ENCODE measurements at regions not wholly inside any gene's neighbourhood (a gene's known extent, or its start where the extent isn't known, plus 50 kb on each side); places are given as distances from the start of the nearest gene placed in this dataset.

- Histone ChIP-seq H3K36me3 (ENCODE audit: insufficient read depth, low read length) (no peaks in the 10 kb centered on the region), H3K4me3 (ENCODE audit: low read depth in 1 of 2, low read length in 2 of 2) (no peak overlapping the region), H2AFZ (ENCODE audit: low read depth, low read length) (no peak overlapping the region), H3K9me3 (ENCODE audit: insufficient read depth, low read length, severe bottlenecking) (no peaks in the 10 kb centered on the region), H3K27me3 (ENCODE audit: insufficient read depth, low read length, poor library complexity) (no peaks in the 10 kb centered on the region), H3K27ac (ENCODE audit: low read length) (no peak overlapping the region), H3K9ac (ENCODE audit: low read depth, low read length) (no peak overlapping the region), H4K20me1 (ENCODE audit: insufficient read depth, low read length) (no peaks in the 10 kb centered on the region), H3K4me1 (ENCODE audit: insufficient read depth, low read length) (no peaks in the 10 kb centered on the region), H3K4me2 (ENCODE audit: insufficient read depth, low read length) (no peak overlapping the region), H3K79me2 (ENCODE audit: insufficient read depth, low read length) (no peaks in the 10 kb centered on the region)
- ATAC-seq (ENCODE audit: insufficient read depth, low read depth): no peak
- no peak for DNase-seq
- no peak for TF ChIP-seq EZH2 (IDR thresholded peaks at IDR 0.05; ENCODE audit: borderline replicate concordance, low read depth, low read length, severe bottlenecking)
- TF ChIP-seq, protein P1, sequence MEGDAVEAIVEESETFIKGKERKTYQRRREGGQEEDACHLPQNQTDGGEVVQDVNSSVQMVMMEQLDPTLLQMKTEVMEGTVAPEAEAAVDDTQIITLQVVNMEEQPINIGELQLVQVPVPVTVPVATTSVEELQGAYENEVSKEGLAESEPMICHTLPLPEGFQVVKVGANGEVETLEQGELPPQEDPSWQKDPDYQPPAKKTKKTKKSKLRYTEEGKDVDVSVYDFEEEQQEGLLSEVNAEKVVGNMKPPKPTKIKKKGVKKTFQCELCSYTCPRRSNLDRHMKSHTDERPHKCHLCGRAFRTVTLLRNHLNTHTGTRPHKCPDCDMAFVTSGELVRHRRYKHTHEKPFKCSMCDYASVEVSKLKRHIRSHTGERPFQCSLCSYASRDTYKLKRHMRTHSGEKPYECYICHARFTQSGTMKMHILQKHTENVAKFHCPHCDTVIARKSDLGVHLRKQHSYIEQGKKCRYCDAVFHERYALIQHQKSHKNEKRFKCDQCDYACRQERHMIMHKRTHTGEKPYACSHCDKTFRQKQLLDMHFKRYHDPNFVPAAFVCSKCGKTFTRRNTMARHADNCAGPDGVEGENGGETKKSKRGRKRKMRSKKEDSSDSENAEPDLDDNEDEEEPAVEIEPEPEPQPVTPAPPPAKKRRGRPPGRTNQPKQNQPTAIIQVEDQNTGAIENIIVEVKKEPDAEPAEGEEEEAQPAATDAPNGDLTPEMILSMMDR (IDR thresholded peaks at IDR 0.05; ENCODE audit: borderline replicate concordance, extremely low read depth, low read length, poor library complexity, severe bottlenecking): no peak
Observed at GRCh38 chr3:102182162-102182561, 252.7 kb upstream of the ZPLD1 start.

GRCh38 chr3:102183186-102183585 lies 251.6 kb upstream of the ZPLD1 start:
- H3K36me3 ChIP-seq (ENCODE audit: insufficient read depth, low read length): no peaks in the 10 kb centered on the region
- H3K4me1 ChIP-seq (ENCODE audit: insufficient read depth, low read length): no peaks in the 10 kb centered on the region
- no peaks in the 10 kb centered on the region for H4K20me1 ChIP-seq (ENCODE audit: insufficient read depth, low read length)
- no peaks in the 10 kb centered on the region for H3K27me3 ChIP-seq (ENCODE audit: insufficient read depth, low read length, poor library complexity)
- H3K4me3 ChIP-seq (ENCODE audit: low read depth in 1 of 2, low read length in 2 of 2): no peak overlapping the region
- TF ChIP-seq, protein P1 (IDR thresholded peaks at IDR 0.05; ENCODE audit: borderline replicate concordance, extremely low read depth, low read length, poor library complexity, severe bottlenecking): no peak
- TF ChIP-seq EZH2 (IDR thresholded peaks at IDR 0.05; ENCODE audit: borderline replicate concordance, low read depth, low read length, severe bottlenecking): no peak
- H3K9ac ChIP-seq (ENCODE audit: low read depth, low read length): no peak overlapping the region
- H3K27ac ChIP-seq (ENCODE audit: low read length): no peak overlapping the region
- DNase-seq (no peak), ATAC-seq (ENCODE audit: insufficient read depth, low read depth) (no peak)
- H3K4me2 ChIP-seq (ENCODE audit: insufficient read depth, low read length): no peak overlapping the region
- H3K9me3 ChIP-seq (ENCODE audit: insufficient read depth, low read length, severe bottlenecking): no peaks in the 10 kb centered on the region
- no peaks in the 10 kb centered on the region for H3K79me2 ChIP-seq (ENCODE audit: insufficient read depth, low read length)
- H2AFZ ChIP-seq (ENCODE audit: low read depth, low read length): no peak overlapping the region

DNA sequence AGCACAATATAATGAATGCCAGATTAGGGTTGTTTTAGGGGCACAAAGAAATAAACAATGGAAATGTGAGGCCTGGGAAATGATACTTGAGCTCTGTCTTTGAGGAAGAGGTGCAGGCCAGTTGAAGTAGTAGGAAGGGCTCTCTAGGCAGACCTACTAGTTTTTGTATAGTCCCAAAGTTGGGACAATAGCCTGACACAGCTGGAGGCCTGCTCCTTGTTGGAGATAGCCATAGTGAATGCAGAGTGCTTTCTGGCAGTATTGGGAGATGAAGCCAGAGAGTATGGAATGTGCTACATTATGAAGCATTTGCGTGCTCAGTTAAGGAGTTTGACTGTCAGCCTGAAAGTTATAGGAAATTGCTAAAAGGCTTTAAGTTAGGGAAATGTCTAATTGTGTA lies 251.2 kb upstream of the ZPLD1 start:
- no peaks in the 10 kb centered on the region for H3K36me3 ChIP-seq (ENCODE audit: insufficient read depth, low read length)
- H3K4me1 ChIP-seq (ENCODE audit: insufficient read depth, low read length): no peaks in the 10 kb centered on the region
- H3K4me2 ChIP-seq (ENCODE audit: insufficient read depth, low read length): no peak overlapping the region
- ATAC-seq (ENCODE audit: insufficient read depth, low read depth) (no peak), DNase-seq (no peak)
- no peaks in the 10 kb centered on the region for H3K9me3 ChIP-seq (ENCODE audit: insufficient read depth, low read length, severe bottlenecking)
- no peak overlapping the region for H2AFZ ChIP-seq (ENCODE audit: low read depth, low read length)
- H3K9ac ChIP-seq (ENCODE audit: low read depth, low read length): no peak overlapping the region
- no peaks in the 10 kb centered on the region for H3K79me2 ChIP-seq (ENCODE audit: insufficient read depth, low read length)
- TF ChIP-seq, protein P1 (IDR thresholded peaks at IDR 0.05; ENCODE audit: borderline replicate concordance, extremely low read depth, low read length, poor library complexity, severe bottlenecking): no peak
- no peak for TF ChIP-seq EZH2 (IDR thresholded peaks at IDR 0.05; ENCODE audit: borderline replicate concordance, low read depth, low read length, severe bottlenecking)
- H3K27me3 ChIP-seq (ENCODE audit: insufficient read depth, low read length, poor library complexity): no peaks in the 10 kb centered on the region
- H3K4me3 ChIP-seq (ENCODE audit: low read depth in 1 of 2, low read length in 2 of 2): no peak overlapping the region
- H3K27ac ChIP-seq (ENCODE audit: low read length): no peak overlapping the region
- H4K20me1 ChIP-seq (ENCODE audit: insufficient read depth, low read length): no peaks in the 10 kb centered on the region

DNA sequence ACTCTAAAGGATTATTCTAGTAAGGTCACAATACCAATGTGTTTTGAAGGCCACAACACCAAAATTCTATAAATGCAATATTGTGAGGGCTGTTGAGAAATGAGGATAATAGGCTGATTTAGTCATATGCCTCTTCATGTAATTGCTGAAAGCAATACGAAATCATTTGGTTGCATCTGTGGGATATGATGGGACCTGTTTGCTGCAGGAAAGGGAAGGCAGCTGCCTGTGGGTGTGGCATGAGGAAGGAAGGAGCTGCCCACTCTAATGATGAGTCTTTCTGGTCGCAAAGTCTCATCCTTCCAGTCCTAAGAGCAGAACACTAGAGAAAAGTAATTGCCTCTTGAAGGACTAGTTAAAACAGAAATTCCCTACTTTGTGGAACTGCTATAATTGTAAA lies 245.3 kb upstream of the ZPLD1 start:
- no peaks in the 10 kb centered on the region for H4K20me1 ChIP-seq (ENCODE audit: insufficient read depth, low read length)
- H3K4me3 ChIP-seq (ENCODE audit: low read depth in 1 of 2, low read length in 2 of 2): no peak overlapping the region
- no peak for DNase-seq
- H3K27me3 ChIP-seq (ENCODE audit: insufficient read depth, low read length, poor library complexity): no peaks in the 10 kb centered on the region
- H2AFZ ChIP-seq (ENCODE audit: low read depth, low read length): no peak overlapping the region
- no peak for TF ChIP-seq EZH2 (IDR thresholded peaks at IDR 0.05; ENCODE audit: borderline replicate concordance, low read depth, low read length, severe bottlenecking)
- TF ChIP-seq, protein P1 (IDR thresholded peaks at IDR 0.05; ENCODE audit: borderline replicate concordance, extremely low read depth, low read length, poor library complexity, severe bottlenecking): no peak
- no peaks in the 10 kb centered on the region for H3K9me3 ChIP-seq (ENCODE audit: insufficient read depth, low read length, severe bottlenecking)
- no peaks in the 10 kb centered on the region for H3K36me3 ChIP-seq (ENCODE audit: insufficient read depth, low read length)
- ATAC-seq (ENCODE audit: insufficient read depth, low read depth): no peak
- no peak overlapping the region for H3K4me2 ChIP-seq (ENCODE audit: insufficient read depth, low read length)
- H3K27ac ChIP-seq (ENCODE audit: low read length): no peak overlapping the region
- no peaks in the 10 kb centered on the region for H3K79me2 ChIP-seq (ENCODE audit: insufficient read depth, low read length)
- no peak overlapping the region for H3K9ac ChIP-seq (ENCODE audit: low read depth, low read length)
- no peaks in the 10 kb centered on the region for H3K4me1 ChIP-seq (ENCODE audit: insufficient read depth, low read length)

All from DND-41 (cell line).